ENCODE measurements at regions not wholly inside any gene's neighbourhood (a gene's known extent, or its start where the extent isn't known, plus 50 kb on each side); places are given as distances from the start of the nearest gene placed in this dataset.

DNA sequence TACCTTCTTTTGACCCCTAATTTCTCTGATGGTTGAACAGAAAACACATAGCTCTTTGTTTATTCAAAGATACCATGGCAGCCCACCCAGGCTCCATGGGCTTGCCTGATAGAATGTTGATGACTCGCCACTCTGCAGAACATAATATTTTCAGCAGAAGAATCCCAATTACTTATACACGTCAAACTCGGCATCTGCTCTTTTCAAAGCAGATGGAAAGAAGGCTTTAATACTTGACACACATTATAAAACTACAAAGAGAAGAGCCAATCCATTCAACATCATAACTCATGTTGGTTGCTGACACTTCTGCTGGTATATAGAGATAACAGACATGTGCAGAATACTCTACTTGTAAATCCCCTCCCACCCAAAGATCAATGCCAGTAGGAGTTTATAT lies 69.0 kb downstream of the FOXI2 start:
- Mint-ChIP-seq H3K27ac (ENCODE audit: unreplicated experiment) (no peak overlapping the region), H3K4me3 (ENCODE audit: unreplicated experiment) (no peak overlapping the region), H3K27me3 (ENCODE audit: low read depth) (no peaks in the 10 kb centered on the region), H3K4me1 (ENCODE audit: low read depth) (no peaks in the 10 kb centered on the region), H3K36me3 (ENCODE audit: low read depth) (no peaks in the 10 kb centered on the region), H3K9me3 (ENCODE audit: low read depth) (peaks cover 3% of the 10 kb centered on the region)
- no peak for TF ChIP-seq CTCF (IDR thresholded peaks at IDR 0.05)
- no peak for DNase-seq (ENCODE audit: low spot score)

DNA sequence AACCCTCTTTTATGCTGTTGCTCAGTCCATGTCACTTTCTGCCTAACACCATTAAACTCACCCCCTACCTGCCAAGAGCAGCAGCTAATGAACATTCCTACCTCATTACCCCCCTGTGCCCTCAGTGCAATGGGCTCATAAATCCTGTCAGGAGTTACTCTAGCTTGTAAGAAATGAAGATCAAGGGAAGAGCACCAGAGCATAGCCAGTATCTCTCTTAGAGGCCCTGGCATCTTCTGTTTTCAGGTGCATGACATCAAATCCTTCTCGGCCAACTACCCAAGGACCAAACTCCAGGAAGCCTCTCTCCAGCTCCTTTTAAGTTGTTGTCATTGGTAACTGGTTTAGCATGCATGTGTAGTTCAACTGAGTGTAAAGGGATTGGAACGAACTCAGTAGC lies 75.1 kb downstream of the FOXI2 start:
- DNase-seq (ENCODE audit: low spot score) = no peak
- Mint-ChIP-seq H3K4me3 (ENCODE audit: unreplicated experiment) (no peak overlapping the region), H3K4me1 (ENCODE audit: low read depth) (no peaks in the 10 kb centered on the region), H3K27ac (ENCODE audit: unreplicated experiment) (no peak overlapping the region), H3K9me3 (ENCODE audit: low read depth) (peaks cover 3% of the 10 kb centered on the region), H3K27me3 (ENCODE audit: low read depth) (peaks cover 12% of the 10 kb centered on the region), H3K36me3 (ENCODE audit: low read depth) (no peaks in the 10 kb centered on the region)
- TF ChIP-seq CTCF (IDR thresholded peaks at IDR 0.05) = no peak

DNA sequence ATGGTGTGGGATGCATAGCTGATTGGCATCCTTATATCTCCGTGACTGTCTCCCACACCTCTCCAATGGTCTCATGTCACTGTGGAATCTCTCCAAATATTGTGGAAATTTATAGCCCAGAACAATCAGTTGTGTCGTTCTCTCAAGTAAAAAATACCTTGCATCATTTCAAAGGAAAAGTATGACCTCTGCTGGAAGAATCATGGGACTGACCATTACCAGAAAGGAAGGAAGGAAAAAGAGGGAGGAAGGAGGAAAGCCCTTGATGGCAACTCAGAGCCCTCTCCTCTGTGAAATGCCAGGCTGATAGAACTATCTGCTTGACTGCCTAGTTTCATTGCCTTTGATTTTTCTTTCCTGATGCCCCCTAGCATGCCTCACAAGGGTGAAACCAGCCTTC lies 76.3 kb downstream of the FOXI2 start:
- TF ChIP-seq CTCF (IDR thresholded peaks at IDR 0.05) = peak; percentile 52

GRCh38 chr10:127815147-127815546 lies 77.6 kb downstream of the CLRN3 start:
- H3K4me1 Mint-ChIP-seq (ENCODE audit: low read depth) = no peaks in the 10 kb centered on the region
- no peak overlapping the region for H3K4me3 Mint-ChIP-seq (ENCODE audit: unreplicated experiment)
- peaks cover 14% of the 10 kb centered on the region for H3K27me3 Mint-ChIP-seq (ENCODE audit: low read depth)
- DNase-seq (ENCODE audit: low spot score) = no peak
- H3K9me3 Mint-ChIP-seq (ENCODE audit: low read depth) = no peaks in the 10 kb centered on the region
- TF ChIP-seq CTCF (IDR thresholded peaks at IDR 0.05) = peak; percentile 60
- no peaks in the 10 kb centered on the region for H3K36me3 Mint-ChIP-seq (ENCODE audit: low read depth)
- no peak overlapping the region for H3K27ac Mint-ChIP-seq (ENCODE audit: unreplicated experiment)

More for the DNA sequence above, 76.3 kb downstream of the FOXI2 start:
- H3K27ac Mint-ChIP-seq (ENCODE audit: unreplicated experiment) = no peak overlapping the region
- H3K4me3 Mint-ChIP-seq (ENCODE audit: unreplicated experiment) = no peak overlapping the region
- H3K36me3 Mint-ChIP-seq (ENCODE audit: low read depth) = no peaks in the 10 kb centered on the region
- DNase-seq (ENCODE audit: low spot score) = no peak
- peaks cover 12% of the 10 kb centered on the region for H3K27me3 Mint-ChIP-seq (ENCODE audit: low read depth)
- no peaks in the 10 kb centered on the region for H3K4me1 Mint-ChIP-seq (ENCODE audit: low read depth)
- H3K9me3 Mint-ChIP-seq (ENCODE audit: low read depth) = peaks cover 3% of the 10 kb centered on the region

- no peak for TF ChIP-seq CTCF (IDR thresholded peaks at IDR 0.05)
- Mint-ChIP-seq H3K27me3 (ENCODE audit: low read depth) (peaks cover under 1% of the 10 kb centered on the region), H3K4me3 (ENCODE audit: unreplicated experiment) (no peak overlapping the region), H3K4me1 (ENCODE audit: low read depth) (no peaks in the 10 kb centered on the region), H3K9me3 (ENCODE audit: low read depth) (peaks cover 11% of the 10 kb centered on the region), H3K36me3 (ENCODE audit: low read depth) (peaks cover 5% of the 10 kb centered on the region), H3K27ac (ENCODE audit: unreplicated experiment) (no peak overlapping the region)
- no peak for DNase-seq (ENCODE audit: low spot score)
These were observed 67.9 kb downstream of the CLRN3 start for GRCh38 chr10:127824826-127825225.
